ENCODE measurements at regions not wholly inside any gene's neighbourhood (a gene's known extent, or its start where the extent isn't known, plus 50 kb on each side); places are given as distances from the start of the nearest gene placed in this dataset.

- Histone ChIP-seq H2AFZ (replicated peaks) (no peak overlapping the region), H3K9me3 (ENCODE audit: low read depth) (no peaks in the 10 kb centered on the region), H3F3A (ENCODE audit: low read depth) (peaks cover under 1% of the 10 kb centered on the region), H3K4me1 (peaks cover 2% of the 10 kb centered on the region), H3K4me3 (no peak overlapping the region), H3K27me3 (no peaks in the 10 kb centered on the region), H3K9ac (no peak overlapping the region), H3K27ac (no peak overlapping the region), H4K20me1 (ENCODE audit: low read depth) (no peaks in the 10 kb centered on the region), H3K36me3 (no peaks in the 10 kb centered on the region), H3K79me2 (ENCODE audit: low read depth) (no peaks in the 10 kb centered on the region), H3K4me2 (no peak overlapping the region)
- Mint-ChIP-seq H3K9me3 (peaks cover 5% of the 10 kb centered on the region), H3K4me3 (no peak overlapping the region), H3K27ac (no peak overlapping the region), H3K27me3 (ENCODE audit: insufficient read depth, low read depth) (peaks cover 2% of the 10 kb centered on the region), H3K36me3 (no peaks in the 10 kb centered on the region), H3K4me1 (no peaks in the 10 kb centered on the region)
- DNase-seq (ENCODE audit: low spot score), result no peak
- no peak for TF ChIP-seq CTCF (IDR thresholded peaks at IDR 0.05)
These were observed 107.2 kb upstream of the ALCAM start for GRCh38 chr3:105259496-105259895.

GRCh38 chr3:105260385-105260784 lies 106.3 kb upstream of the ALCAM start:
- H3K4me1 Mint-ChIP-seq, result no peaks in the 10 kb centered on the region
- Histone ChIP-seq H3K9ac (no peak overlapping the region), H4K20me1 (ENCODE audit: low read depth) (no peaks in the 10 kb centered on the region), H3K4me2 (no peak overlapping the region), H3F3A (ENCODE audit: low read depth) (no peaks in the 10 kb centered on the region), H3K36me3 (no peaks in the 10 kb centered on the region), H2AFZ (replicated peaks) (no peak overlapping the region), H3K79me2 (ENCODE audit: low read depth) (no peaks in the 10 kb centered on the region), H3K27ac (no peak overlapping the region), H3K4me1 (no peaks in the 10 kb centered on the region), H3K9me3 (ENCODE audit: low read depth) (no peaks in the 10 kb centered on the region), H3K4me3 (no peak overlapping the region), H3K27me3 (no peaks in the 10 kb centered on the region)
- H3K36me3 Mint-ChIP-seq, result no peaks in the 10 kb centered on the region
- no peak overlapping the region for H3K4me3 Mint-ChIP-seq
- peaks cover 5% of the 10 kb centered on the region for H3K9me3 Mint-ChIP-seq
- no peak for TF ChIP-seq CTCF (IDR thresholded peaks at IDR 0.05)
- no peak for TF ChIP-seq EZH2 (IDR thresholded peaks at IDR 0.05)
- TF ChIP-seq EZH2phosphoT487 (IDR thresholded peaks at IDR 0.05), result no peak
- H3K27me3 Mint-ChIP-seq (ENCODE audit: insufficient read depth, low read depth), result peaks cover 2% of the 10 kb centered on the region
- DNase-seq (ENCODE audit: low spot score), result no peak
- no peak overlapping the region for H3K27ac Mint-ChIP-seq

GRCh38 chr3:105274536-105274935 lies 92.2 kb upstream of the ALCAM start:
- no peaks in the 10 kb centered on the region for H3K36me3 ChIP-seq
- TF ChIP-seq EZH2phosphoT487 (IDR thresholded peaks at IDR 0.05) (no peak), CTCF (IDR thresholded peaks at IDR 0.05) (no peak), EZH2 (IDR thresholded peaks at IDR 0.05) (no peak)
- H3K9me3 ChIP-seq (ENCODE audit: low read depth), result no peaks in the 10 kb centered on the region
- H3K27me3 ChIP-seq, result no peaks in the 10 kb centered on the region
- Mint-ChIP-seq H3K9me3 (no peaks in the 10 kb centered on the region), H3K27me3 (ENCODE audit: insufficient read depth, low read depth) (no peaks in the 10 kb centered on the region), H3K4me3 (no peak overlapping the region), H3K27ac (no peak overlapping the region), H3K36me3 (no peaks in the 10 kb centered on the region), H3K4me1 (peaks cover 7% of the 10 kb centered on the region)
- no peak overlapping the region for H3K27ac ChIP-seq
- H3K4me2 ChIP-seq, result no peak overlapping the region
- H3K79me2 ChIP-seq (ENCODE audit: low read depth), result no peaks in the 10 kb centered on the region
- H3K4me1 ChIP-seq, result no peaks in the 10 kb centered on the region
- no peak for DNase-seq (ENCODE audit: low spot score)
- no peak overlapping the region for H3K9ac ChIP-seq
- H4K20me1 ChIP-seq (ENCODE audit: low read depth), result no peaks in the 10 kb centered on the region
- H3K4me3 ChIP-seq, result no peak overlapping the region
- H2AFZ ChIP-seq (replicated peaks), result no peak overlapping the region
- no peaks in the 10 kb centered on the region for H3F3A ChIP-seq (ENCODE audit: low read depth)

GRCh38 chr3:105274958-105275357 lies 91.8 kb upstream of the ALCAM start:
- TF ChIP-seq CTCF (IDR thresholded peaks at IDR 0.05) (no peak), EZH2phosphoT487 (IDR thresholded peaks at IDR 0.05) (no peak), EZH2 (IDR thresholded peaks at IDR 0.05) (no peak)
- Mint-ChIP-seq H3K27me3 (ENCODE audit: insufficient read depth, low read depth) (no peaks in the 10 kb centered on the region), H3K27ac (no peak overlapping the region), H3K9me3 (no peaks in the 10 kb centered on the region), H3K4me3 (no peak overlapping the region), H3K36me3 (no peaks in the 10 kb centered on the region), H3K4me1 (peaks cover 7% of the 10 kb centered on the region)
- Histone ChIP-seq H3K9me3 (ENCODE audit: low read depth) (no peaks in the 10 kb centered on the region), H3K27me3 (no peaks in the 10 kb centered on the region), H3K9ac (no peak overlapping the region), H3K4me2 (no peak overlapping the region), H2AFZ (replicated peaks) (no peak overlapping the region), H3K27ac (no peak overlapping the region), H3K4me1 (no peaks in the 10 kb centered on the region), H3K36me3 (no peaks in the 10 kb centered on the region), H3K4me3 (no peak overlapping the region), H4K20me1 (ENCODE audit: low read depth) (no peaks in the 10 kb centered on the region), H3F3A (ENCODE audit: low read depth) (no peaks in the 10 kb centered on the region), H3K79me2 (ENCODE audit: low read depth) (no peaks in the 10 kb centered on the region)
- DNase-seq (ENCODE audit: low spot score), result no peak

Measured in neural progenitor cell (in vitro differentiated cells).